ENCODE measurements at regions not wholly inside any gene's neighbourhood (a gene's known extent, or its start where the extent isn't known, plus 50 kb on each side); places are given as distances from the start of the nearest gene placed in this dataset.

DNA sequence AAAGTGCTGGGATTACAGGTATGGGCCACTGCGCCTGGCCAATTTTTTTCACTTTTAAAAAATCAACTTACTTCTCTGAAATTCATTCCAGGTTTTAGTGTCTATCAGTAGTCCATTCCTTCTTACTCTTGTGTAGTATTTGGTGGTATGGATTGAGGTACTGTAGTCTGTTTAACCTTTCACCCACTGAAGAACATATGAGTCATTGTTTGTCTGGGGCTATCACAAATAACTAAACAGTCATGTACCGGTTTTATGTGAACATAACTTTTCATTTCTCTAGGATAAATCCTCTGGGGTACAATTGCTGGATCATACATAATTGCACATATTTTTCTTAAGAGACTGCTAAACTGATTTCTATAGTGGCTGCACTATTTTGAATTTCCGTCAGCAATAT, 1188.0 kb upstream of the CDH9 start:
- TF ChIP-seq, protein P1, sequence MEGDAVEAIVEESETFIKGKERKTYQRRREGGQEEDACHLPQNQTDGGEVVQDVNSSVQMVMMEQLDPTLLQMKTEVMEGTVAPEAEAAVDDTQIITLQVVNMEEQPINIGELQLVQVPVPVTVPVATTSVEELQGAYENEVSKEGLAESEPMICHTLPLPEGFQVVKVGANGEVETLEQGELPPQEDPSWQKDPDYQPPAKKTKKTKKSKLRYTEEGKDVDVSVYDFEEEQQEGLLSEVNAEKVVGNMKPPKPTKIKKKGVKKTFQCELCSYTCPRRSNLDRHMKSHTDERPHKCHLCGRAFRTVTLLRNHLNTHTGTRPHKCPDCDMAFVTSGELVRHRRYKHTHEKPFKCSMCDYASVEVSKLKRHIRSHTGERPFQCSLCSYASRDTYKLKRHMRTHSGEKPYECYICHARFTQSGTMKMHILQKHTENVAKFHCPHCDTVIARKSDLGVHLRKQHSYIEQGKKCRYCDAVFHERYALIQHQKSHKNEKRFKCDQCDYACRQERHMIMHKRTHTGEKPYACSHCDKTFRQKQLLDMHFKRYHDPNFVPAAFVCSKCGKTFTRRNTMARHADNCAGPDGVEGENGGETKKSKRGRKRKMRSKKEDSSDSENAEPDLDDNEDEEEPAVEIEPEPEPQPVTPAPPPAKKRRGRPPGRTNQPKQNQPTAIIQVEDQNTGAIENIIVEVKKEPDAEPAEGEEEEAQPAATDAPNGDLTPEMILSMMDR (IDR thresholded peaks at IDR 0.05): no peak
- no peak for TF ChIP-seq POLR2A (IDR thresholded peaks at IDR 0.05)

Data from body of pancreas (tissue), 4 donors.